ENCODE measurements at regions not wholly inside any gene's neighbourhood (a gene's known extent, or its start where the extent isn't known, plus 50 kb on each side); places are given as distances from the start of the nearest gene placed in this dataset.

DNA sequence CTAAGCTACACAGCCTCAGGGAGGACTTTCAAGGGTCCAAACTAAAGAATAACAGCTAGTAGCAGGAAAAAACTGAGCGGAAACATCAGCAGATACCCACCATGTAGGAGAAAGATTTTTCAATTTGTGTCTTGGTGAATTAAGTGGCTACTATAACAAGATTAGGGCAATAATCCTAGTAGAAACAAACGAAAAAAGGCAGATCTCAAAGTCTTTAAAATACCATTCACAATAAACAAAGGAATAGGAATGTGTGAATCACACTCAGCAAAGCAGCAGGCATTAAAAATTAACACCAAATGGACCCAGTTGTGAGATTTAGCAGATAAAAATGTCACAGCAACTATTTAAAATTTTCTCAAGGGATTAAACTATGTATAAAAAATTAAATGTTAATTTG is 761.2 kb downstream of the TENT5A start:
- no peaks in the 10 kb centered on the region for H3K27me3 Mint-ChIP-seq (ENCODE audit: insufficient read depth, low read depth, poor library complexity)
- no peaks in the 10 kb centered on the region for H3K4me1 Mint-ChIP-seq
- no peaks in the 10 kb centered on the region for H3K27me3 ChIP-seq (ENCODE audit: insufficient read depth)
- H3K4me3 Mint-ChIP-seq: no peak overlapping the region
- no peak overlapping the region for H3K27ac Mint-ChIP-seq
- no peaks in the 10 kb centered on the region for H3K9me2 ChIP-seq (ENCODE audit: insufficient read depth)
- H3K4me3 ChIP-seq: no peak overlapping the region
- TF ChIP-seq NANOG (IDR thresholded peaks at IDR 0.05; ENCODE audit: borderline replicate concordance) (no peak), ZNF331 (CRISPR knock-in tag; IDR thresholded peaks at IDR 0.05; ENCODE audit: low read depth) (no peak)
- TF ChIP-seq, protein P1, sequence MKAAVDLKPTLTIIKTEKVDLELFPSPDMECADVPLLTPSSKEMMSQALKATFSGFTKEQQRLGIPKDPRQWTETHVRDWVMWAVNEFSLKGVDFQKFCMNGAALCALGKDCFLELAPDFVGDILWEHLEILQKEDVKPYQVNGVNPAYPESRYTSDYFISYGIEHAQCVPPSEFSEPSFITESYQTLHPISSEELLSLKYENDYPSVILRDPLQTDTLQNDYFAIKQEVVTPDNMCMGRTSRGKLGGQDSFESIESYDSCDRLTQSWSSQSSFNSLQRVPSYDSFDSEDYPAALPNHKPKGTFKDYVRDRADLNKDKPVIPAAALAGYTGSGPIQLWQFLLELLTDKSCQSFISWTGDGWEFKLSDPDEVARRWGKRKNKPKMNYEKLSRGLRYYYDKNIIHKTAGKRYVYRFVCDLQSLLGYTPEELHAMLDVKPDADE (IDR thresholded peaks at IDR 0.05): no peak
- TF ChIP-seq, protein P2, sequence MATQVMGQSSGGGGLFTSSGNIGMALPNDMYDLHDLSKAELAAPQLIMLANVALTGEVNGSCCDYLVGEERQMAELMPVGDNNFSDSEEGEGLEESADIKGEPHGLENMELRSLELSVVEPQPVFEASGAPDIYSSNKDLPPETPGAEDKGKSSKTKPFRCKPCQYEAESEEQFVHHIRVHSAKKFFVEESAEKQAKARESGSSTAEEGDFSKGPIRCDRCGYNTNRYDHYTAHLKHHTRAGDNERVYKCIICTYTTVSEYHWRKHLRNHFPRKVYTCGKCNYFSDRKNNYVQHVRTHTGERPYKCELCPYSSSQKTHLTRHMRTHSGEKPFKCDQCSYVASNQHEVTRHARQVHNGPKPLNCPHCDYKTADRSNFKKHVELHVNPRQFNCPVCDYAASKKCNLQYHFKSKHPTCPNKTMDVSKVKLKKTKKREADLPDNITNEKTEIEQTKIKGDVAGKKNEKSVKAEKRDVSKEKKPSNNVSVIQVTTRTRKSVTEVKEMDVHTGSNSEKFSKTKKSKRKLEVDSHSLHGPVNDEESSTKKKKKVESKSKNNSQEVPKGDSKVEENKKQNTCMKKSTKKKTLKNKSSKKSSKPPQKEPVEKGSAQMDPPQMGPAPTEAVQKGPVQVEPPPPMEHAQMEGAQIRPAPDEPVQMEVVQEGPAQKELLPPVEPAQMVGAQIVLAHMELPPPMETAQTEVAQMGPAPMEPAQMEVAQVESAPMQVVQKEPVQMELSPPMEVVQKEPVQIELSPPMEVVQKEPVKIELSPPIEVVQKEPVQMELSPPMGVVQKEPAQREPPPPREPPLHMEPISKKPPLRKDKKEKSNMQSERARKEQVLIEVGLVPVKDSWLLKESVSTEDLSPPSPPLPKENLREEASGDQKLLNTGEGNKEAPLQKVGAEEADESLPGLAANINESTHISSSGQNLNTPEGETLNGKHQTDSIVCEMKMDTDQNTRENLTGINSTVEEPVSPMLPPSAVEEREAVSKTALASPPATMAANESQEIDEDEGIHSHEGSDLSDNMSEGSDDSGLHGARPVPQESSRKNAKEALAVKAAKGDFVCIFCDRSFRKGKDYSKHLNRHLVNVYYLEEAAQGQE (IDR thresholded peaks at IDR 0.05; ENCODE audit: unreplicated experiment): no peak
- TF ChIP-seq, protein P3, sequence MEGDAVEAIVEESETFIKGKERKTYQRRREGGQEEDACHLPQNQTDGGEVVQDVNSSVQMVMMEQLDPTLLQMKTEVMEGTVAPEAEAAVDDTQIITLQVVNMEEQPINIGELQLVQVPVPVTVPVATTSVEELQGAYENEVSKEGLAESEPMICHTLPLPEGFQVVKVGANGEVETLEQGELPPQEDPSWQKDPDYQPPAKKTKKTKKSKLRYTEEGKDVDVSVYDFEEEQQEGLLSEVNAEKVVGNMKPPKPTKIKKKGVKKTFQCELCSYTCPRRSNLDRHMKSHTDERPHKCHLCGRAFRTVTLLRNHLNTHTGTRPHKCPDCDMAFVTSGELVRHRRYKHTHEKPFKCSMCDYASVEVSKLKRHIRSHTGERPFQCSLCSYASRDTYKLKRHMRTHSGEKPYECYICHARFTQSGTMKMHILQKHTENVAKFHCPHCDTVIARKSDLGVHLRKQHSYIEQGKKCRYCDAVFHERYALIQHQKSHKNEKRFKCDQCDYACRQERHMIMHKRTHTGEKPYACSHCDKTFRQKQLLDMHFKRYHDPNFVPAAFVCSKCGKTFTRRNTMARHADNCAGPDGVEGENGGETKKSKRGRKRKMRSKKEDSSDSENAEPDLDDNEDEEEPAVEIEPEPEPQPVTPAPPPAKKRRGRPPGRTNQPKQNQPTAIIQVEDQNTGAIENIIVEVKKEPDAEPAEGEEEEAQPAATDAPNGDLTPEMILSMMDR (conservative IDR thresholded peaks at IDR 0.05; ENCODE audit: low read depth in 2 of 2): no peak
- H3K9me3 Mint-ChIP-seq: peaks cover 3% of the 10 kb centered on the region; the same call in 1 of the 3 replicates
- H3K36me3 ChIP-seq (ENCODE audit: insufficient read depth): no peaks in the 10 kb centered on the region
- H3F3A ChIP-seq (replicated peaks; ENCODE audit: low read depth): no peaks in the 10 kb centered on the region
- no peak for DNase-seq (ENCODE audit: low spot score)
- H3K36me3 Mint-ChIP-seq (ENCODE audit: low read depth): no peaks in the 10 kb centered on the region
- no peaks in the 10 kb centered on the region for H3K79me2 ChIP-seq (replicated peaks; ENCODE audit: insufficient read depth)
- no peaks in the 10 kb centered on the region for H4K20me1 ChIP-seq (replicated peaks; ENCODE audit: insufficient read depth)
- ATAC-seq: no peak
- H3K4me1 ChIP-seq (ENCODE audit: insufficient read depth): no peaks in the 10 kb centered on the region
- H3K27ac ChIP-seq (ENCODE audit: low read depth): no peak overlapping the region
- peak overlapping the region; percentile 58 for H2AFZ ChIP-seq
- no peak overlapping the region for H3K4me2 ChIP-seq

- no peak overlapping the region for H3K27ac Mint-ChIP-seq
- H3F3A ChIP-seq (replicated peaks; ENCODE audit: low read depth): no peaks in the 10 kb centered on the region
- H3K9me2 ChIP-seq (ENCODE audit: insufficient read depth): no peaks in the 10 kb centered on the region
- DNase-seq (ENCODE audit: low spot score) (no peak), ATAC-seq (no peak)
- no peak overlapping the region for H3K4me2 ChIP-seq
- no peaks in the 10 kb centered on the region for H3K36me3 Mint-ChIP-seq (ENCODE audit: low read depth)
- no peaks in the 10 kb centered on the region for H3K79me2 ChIP-seq (replicated peaks; ENCODE audit: insufficient read depth)
- no peak overlapping the region for H3K4me3 ChIP-seq
- H2AFZ ChIP-seq: peak overlapping the region; percentile 2; the same call in 1 of the 2 replicates
- H3K27ac ChIP-seq (ENCODE audit: low read depth): no peak overlapping the region
- H3K27me3 ChIP-seq (ENCODE audit: insufficient read depth): no peaks in the 10 kb centered on the region
- H3K4me1 ChIP-seq (ENCODE audit: insufficient read depth): no peaks in the 10 kb centered on the region
- H3K36me3 ChIP-seq (ENCODE audit: insufficient read depth): no peaks in the 10 kb centered on the region
- peaks cover 2% of the 10 kb centered on the region for H3K27me3 Mint-ChIP-seq (ENCODE audit: insufficient read depth, low read depth, poor library complexity)
- no peak overlapping the region for H3K4me3 Mint-ChIP-seq
- no peaks in the 10 kb centered on the region for H4K20me1 ChIP-seq (replicated peaks; ENCODE audit: insufficient read depth)
- peaks cover 3% of the 10 kb centered on the region; the same call in 2 of the 3 replicates for H3K4me1 Mint-ChIP-seq
- no peaks in the 10 kb centered on the region; the same call in 2 of the 3 replicates for H3K9me3 Mint-ChIP-seq
- TF ChIP-seq JUNB (IDR thresholded peaks at IDR 0.05; ENCODE audit: unreplicated experiment) (no peak), NANOG (IDR thresholded peaks at IDR 0.05; ENCODE audit: borderline replicate concordance) (no peak)
- TF ChIP-seq, protein P2 (IDR thresholded peaks at IDR 0.05; ENCODE audit: unreplicated experiment): no peak
- TF ChIP-seq, protein P3 (conservative IDR thresholded peaks at IDR 0.05; ENCODE audit: low read depth in 2 of 2): no peak
Measured at GRCh38 chr6:80988892-80989291, 763.6 kb downstream of the TENT5A start.

Data from GM23338 (cell line).